ENCODE measurements at regions not wholly inside any gene's neighbourhood (a gene's known extent, or its start where the extent isn't known, plus 50 kb on each side); places are given as distances from the start of the nearest gene placed in this dataset.

- Mint-ChIP-seq H3K9me3 (peaks cover 2% of the 10 kb centered on the region), H3K4me3 (no peak overlapping the region), H3K27me3 (no peaks in the 10 kb centered on the region), H3K27ac (no peak overlapping the region), H3K36me3 (no peaks in the 10 kb centered on the region), H3K4me1 (no peaks in the 10 kb centered on the region)
- no peak for DNase-seq
- CTCF ChIA-PET = no interaction called here
Observed at GRCh38 chr3:64919934-64920333, 232.1 kb upstream of the ADAMTS9 start.

DNA sequence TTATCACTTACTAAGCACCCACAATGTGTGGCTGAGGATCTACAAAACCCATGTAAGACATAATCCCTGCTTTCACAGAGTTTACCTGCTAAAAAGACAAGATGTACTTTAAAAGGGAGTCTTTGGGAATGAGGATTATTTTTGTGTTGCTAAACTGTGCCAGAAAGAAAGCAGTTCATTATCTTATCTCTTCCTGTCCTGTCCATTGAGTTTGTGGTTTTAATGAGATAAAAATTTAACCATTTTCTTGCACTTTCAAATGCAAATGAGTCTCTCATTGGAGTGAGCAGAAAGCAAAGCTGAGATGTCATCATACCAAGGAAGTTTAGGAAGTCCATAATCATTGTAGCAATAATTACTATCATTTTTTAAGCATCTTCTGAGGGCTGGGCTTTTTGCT lies 231.2 kb upstream of the ADAMTS9 start:
- no peaks in the 10 kb centered on the region for H3K9me3 Mint-ChIP-seq
- H3K27ac Mint-ChIP-seq = no peak overlapping the region
- H3K27me3 Mint-ChIP-seq = no peaks in the 10 kb centered on the region
- H3K36me3 Mint-ChIP-seq = no peaks in the 10 kb centered on the region
- no peaks in the 10 kb centered on the region for H3K4me1 Mint-ChIP-seq
- CTCF ChIA-PET = no interaction called here
- DNase-seq = no peak
- no peak overlapping the region for H3K4me3 Mint-ChIP-seq

DNA sequence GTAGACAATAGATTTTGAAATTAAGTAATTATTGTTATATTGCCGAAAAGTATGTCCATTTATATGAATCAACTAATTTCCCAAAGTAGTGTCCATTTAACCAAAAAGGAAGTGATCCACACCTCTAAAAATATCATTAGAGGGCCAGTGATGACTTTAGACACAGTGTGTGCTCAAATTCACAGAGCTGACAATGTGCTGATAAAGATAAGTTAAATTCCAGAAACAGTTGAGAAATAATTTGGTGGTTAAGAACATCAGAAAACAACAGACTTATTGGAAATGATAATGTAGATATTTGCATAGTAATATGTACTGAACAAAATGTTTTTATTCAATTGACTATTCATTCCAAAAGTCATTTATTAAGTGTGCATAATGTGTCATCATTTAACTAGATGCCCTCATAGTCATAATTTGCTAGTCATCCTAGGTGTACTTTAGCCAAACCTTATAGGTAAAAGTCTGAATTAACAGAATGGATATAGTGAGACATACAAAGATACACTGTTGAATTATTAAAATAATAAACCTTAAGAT lies 230.2 kb upstream of the ADAMTS9 start:
- Mint-ChIP-seq H3K27me3 (no peaks in the 10 kb centered on the region), H3K9me3 (no peaks in the 10 kb centered on the region), H3K4me3 (no peak overlapping the region), H3K4me1 (no peaks in the 10 kb centered on the region), H3K27ac (no peak overlapping the region), H3K36me3 (no peaks in the 10 kb centered on the region)
- CTCF ChIA-PET = no interaction called here
- no peak for DNase-seq

DNA sequence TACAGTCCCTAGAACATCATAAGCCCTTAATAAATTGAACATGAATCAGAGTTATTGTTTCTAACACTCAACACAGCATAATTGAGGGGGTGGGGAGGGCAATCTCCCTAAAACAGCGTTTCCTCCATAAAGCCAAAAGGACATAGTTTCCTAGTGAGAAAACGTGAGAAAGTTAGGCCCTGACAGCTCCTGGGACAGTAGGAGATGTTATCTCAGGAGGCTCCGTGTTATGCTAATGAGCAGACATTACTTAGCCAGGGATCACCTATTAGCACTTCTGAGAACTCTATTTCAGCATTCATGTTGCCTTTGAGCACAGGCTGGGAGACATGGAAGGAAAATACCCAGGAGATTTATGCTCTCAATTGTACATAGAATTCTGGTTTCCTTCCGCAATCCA lies 229.1 kb upstream of the ADAMTS9 start:
- Mint-ChIP-seq H3K27ac (no peak overlapping the region), H3K4me3 (no peak overlapping the region), H3K4me1 (no peaks in the 10 kb centered on the region), H3K27me3 (no peaks in the 10 kb centered on the region), H3K9me3 (peaks cover 2% of the 10 kb centered on the region), H3K36me3 (no peaks in the 10 kb centered on the region)
- CTCF ChIA-PET = no interaction called here
- no peak for DNase-seq

- Mint-ChIP-seq H3K9me3 (peaks cover 2% of the 10 kb centered on the region), H3K27ac (no peak overlapping the region), H3K27me3 (no peaks in the 10 kb centered on the region), H3K36me3 (no peaks in the 10 kb centered on the region), H3K4me1 (no peaks in the 10 kb centered on the region), H3K4me3 (no peak overlapping the region)
- CTCF ChIA-PET = no interaction called here
- no peak for DNase-seq
Observed at GRCh38 chr3:64916192-64916798, 228.5 kb upstream of the ADAMTS9 start.

DNA sequence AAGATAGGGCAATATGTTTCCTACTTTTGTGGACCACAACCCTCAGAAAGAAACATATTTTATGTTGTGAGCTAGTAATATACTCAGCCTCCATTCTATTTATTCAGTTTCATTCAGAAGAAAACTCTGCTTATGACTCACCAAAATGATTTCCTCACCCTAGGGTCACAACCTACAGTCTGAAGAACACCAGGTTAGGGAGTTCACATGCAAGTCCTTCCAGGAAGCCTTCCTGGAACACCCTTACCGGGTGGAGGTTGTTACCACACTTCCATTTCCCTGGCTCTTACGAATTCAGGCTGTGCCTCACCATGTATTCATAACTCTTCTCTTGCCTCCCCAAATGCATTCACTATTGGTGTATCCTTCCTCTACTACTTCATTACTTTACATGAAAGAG lies 228.0 kb upstream of the ADAMTS9 start:
- peaks cover 5% of the 10 kb centered on the region for H3K9me3 Mint-ChIP-seq
- H3K36me3 Mint-ChIP-seq = no peaks in the 10 kb centered on the region
- CTCF ChIA-PET = no interaction called here
- no peak for DNase-seq
- H3K4me1 Mint-ChIP-seq = no peaks in the 10 kb centered on the region
- no peak overlapping the region for H3K4me3 Mint-ChIP-seq
- no peak overlapping the region for H3K27ac Mint-ChIP-seq
- H3K27me3 Mint-ChIP-seq = no peaks in the 10 kb centered on the region

DNA sequence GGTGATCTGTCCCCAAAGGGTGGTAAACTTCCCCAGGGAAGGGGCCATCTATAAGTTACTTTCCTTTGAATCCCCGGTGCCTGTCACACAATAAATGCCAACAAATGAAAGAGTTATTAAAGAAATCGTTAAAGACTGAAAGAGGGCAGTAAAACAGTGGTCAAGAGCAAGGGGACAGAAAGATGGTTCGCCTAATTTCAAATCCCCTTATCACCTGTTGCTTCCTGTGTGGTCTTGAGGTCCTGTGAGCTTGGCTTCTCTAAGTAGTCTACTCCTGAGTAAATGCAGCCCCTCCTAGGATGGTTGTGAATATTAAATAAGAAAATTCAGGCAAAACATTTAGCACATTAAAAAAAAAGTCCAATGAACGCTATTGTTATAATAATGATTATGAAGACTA lies 225.7 kb upstream of the ADAMTS9 start:
- Mint-ChIP-seq H3K4me1 (no peaks in the 10 kb centered on the region), H3K27ac (no peak overlapping the region), H3K4me3 (no peak overlapping the region), H3K36me3 (no peaks in the 10 kb centered on the region), H3K9me3 (peaks cover 7% of the 10 kb centered on the region), H3K27me3 (no peaks in the 10 kb centered on the region)
- CTCF ChIA-PET = no interaction called here
- DNase-seq = no peak

DNA sequence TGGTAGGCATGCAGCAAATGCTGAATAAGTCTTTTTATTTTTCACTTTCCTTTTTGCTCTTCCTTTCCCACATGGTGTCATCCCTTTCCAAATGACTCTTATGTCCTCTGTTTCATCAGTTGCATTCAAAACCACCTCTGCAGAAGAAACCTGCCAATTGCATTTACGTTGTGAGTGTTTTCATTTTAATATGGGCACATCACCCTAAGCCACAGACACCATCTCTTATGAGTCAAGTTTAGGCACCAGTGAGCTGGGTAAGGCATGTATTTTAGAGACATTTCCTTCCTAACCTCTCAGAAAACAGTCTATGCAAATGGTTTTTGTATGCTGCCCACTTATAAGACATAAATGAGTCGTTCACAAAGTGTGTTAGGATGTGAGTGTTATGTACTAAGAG lies 223.3 kb upstream of the ADAMTS9 start:
- CTCF ChIA-PET = no interaction called here
- no peaks in the 10 kb centered on the region for H3K4me1 Mint-ChIP-seq
- H3K9me3 Mint-ChIP-seq = peaks cover 7% of the 10 kb centered on the region
- DNase-seq = no peak
- no peak overlapping the region for H3K27ac Mint-ChIP-seq
- no peaks in the 10 kb centered on the region for H3K27me3 Mint-ChIP-seq
- no peaks in the 10 kb centered on the region for H3K36me3 Mint-ChIP-seq
- H3K4me3 Mint-ChIP-seq = no peak overlapping the region

- CTCF ChIA-PET = no interaction called here
- no peak overlapping the region for H3K27ac Mint-ChIP-seq
- no peak for DNase-seq
- H3K9me3 Mint-ChIP-seq = peaks cover 10% of the 10 kb centered on the region
- H3K27me3 Mint-ChIP-seq = no peaks in the 10 kb centered on the region
- H3K4me1 Mint-ChIP-seq = no peaks in the 10 kb centered on the region
- no peak overlapping the region for H3K4me3 Mint-ChIP-seq
- no peaks in the 10 kb centered on the region for H3K36me3 Mint-ChIP-seq
Observed at GRCh38 chr3:64909757-64910467, 222.1 kb upstream of the ADAMTS9 start.

GRCh38 chr3:64909011-64909410 lies 221.2 kb upstream of the ADAMTS9 start:
- Mint-ChIP-seq H3K9me3 (peaks cover 11% of the 10 kb centered on the region), H3K4me1 (no peaks in the 10 kb centered on the region), H3K4me3 (no peak overlapping the region), H3K36me3 (no peaks in the 10 kb centered on the region), H3K27me3 (no peaks in the 10 kb centered on the region), H3K27ac (no peak overlapping the region)
- CTCF ChIA-PET = no interaction called here
- no peak for DNase-seq

- CTCF ChIA-PET = no interaction called here
- Mint-ChIP-seq H3K4me1 (no peaks in the 10 kb centered on the region), H3K4me3 (no peak overlapping the region), H3K36me3 (no peaks in the 10 kb centered on the region), H3K27ac (no peak overlapping the region), H3K9me3 (peaks cover 11% of the 10 kb centered on the region), H3K27me3 (no peaks in the 10 kb centered on the region)
- DNase-seq = no peak
Observed at GRCh38 chr3:64908251-64908685, 220.5 kb upstream of the ADAMTS9 start.

GRCh38 chr3:64905906-64906410 lies 218.2 kb upstream of the ADAMTS9 start:
- no peak overlapping the region for H3K27ac Mint-ChIP-seq
- no peak overlapping the region for H3K4me3 Mint-ChIP-seq
- H3K9me3 Mint-ChIP-seq = peaks cover 6% of the 10 kb centered on the region
- no peak for DNase-seq
- no peaks in the 10 kb centered on the region for H3K36me3 Mint-ChIP-seq
- H3K4me1 Mint-ChIP-seq = no peaks in the 10 kb centered on the region
- no peaks in the 10 kb centered on the region for H3K27me3 Mint-ChIP-seq
- CTCF ChIA-PET = no interaction called here

- CTCF ChIA-PET = no interaction called here
- no peaks in the 10 kb centered on the region for H3K36me3 Mint-ChIP-seq
- peaks cover 4% of the 10 kb centered on the region for H3K9me3 Mint-ChIP-seq
- H3K4me1 Mint-ChIP-seq = no peaks in the 10 kb centered on the region
- no peak for DNase-seq
- H3K27me3 Mint-ChIP-seq = no peaks in the 10 kb centered on the region
- H3K27ac Mint-ChIP-seq = no peak overlapping the region
- no peak overlapping the region for H3K4me3 Mint-ChIP-seq
Observed at GRCh38 chr3:64903006-64903405, 215.2 kb upstream of the ADAMTS9 start.

DNA sequence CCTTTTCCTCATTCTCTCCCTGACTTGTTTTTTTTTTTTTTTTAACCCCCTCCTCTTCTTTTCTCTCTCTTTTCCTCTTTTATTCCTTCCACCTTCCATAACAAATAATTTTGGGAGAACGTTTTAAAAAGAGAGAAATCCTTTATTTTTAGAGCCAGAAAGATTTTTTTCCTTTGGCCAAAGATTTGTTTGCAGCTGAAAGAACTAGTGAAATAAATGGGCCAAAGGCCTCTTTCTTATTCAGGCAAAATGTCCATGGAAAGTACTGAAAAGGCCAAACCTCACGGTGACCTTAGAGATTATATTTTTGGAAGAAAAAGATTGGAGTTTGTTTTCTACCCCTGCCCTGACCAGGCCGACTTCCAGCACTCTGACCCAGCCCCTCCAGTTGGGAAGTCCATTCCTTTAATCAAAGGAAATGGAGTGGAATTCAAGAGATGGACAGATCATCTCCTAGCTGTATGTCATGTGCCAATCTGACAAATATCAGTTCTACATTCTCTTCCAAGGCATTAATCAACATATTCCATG lies 214.3 kb upstream of the ADAMTS9 start:
- no peak overlapping the region for H3K27ac Mint-ChIP-seq
- H3K4me3 Mint-ChIP-seq = no peak overlapping the region
- no peaks in the 10 kb centered on the region for H3K27me3 Mint-ChIP-seq
- no peak for DNase-seq
- CTCF ChIA-PET = no interaction called here
- no peaks in the 10 kb centered on the region for H3K4me1 Mint-ChIP-seq
- peaks cover 4% of the 10 kb centered on the region for H3K9me3 Mint-ChIP-seq
- H3K36me3 Mint-ChIP-seq = no peaks in the 10 kb centered on the region

- no peaks in the 10 kb centered on the region for H3K36me3 Mint-ChIP-seq
- no peaks in the 10 kb centered on the region for H3K27me3 Mint-ChIP-seq
- no peak overlapping the region for H3K4me3 Mint-ChIP-seq
- no peaks in the 10 kb centered on the region for H3K4me1 Mint-ChIP-seq
- CTCF ChIA-PET = no interaction called here
- no peak overlapping the region for H3K27ac Mint-ChIP-seq
- peaks cover 4% of the 10 kb centered on the region for H3K9me3 Mint-ChIP-seq
- no peak for DNase-seq
Observed at GRCh38 chr3:64901522-64901885, 213.7 kb upstream of the ADAMTS9 start.
